CD4-positive, alpha-beta T cell treated with Interleukin-21 for 1 hour (primary cell): ENCODE measurements at regions not wholly inside any gene's neighbourhood (a gene's known extent, or its start where the extent isn't known, plus 50 kb on each side); places are given as distances from the start of the nearest gene placed in this dataset.

Experiments
- DNase-seq: peaks from one replicate; pipeline ENCODE4 v3.0.0-alpha.2; 2020

DNA sequence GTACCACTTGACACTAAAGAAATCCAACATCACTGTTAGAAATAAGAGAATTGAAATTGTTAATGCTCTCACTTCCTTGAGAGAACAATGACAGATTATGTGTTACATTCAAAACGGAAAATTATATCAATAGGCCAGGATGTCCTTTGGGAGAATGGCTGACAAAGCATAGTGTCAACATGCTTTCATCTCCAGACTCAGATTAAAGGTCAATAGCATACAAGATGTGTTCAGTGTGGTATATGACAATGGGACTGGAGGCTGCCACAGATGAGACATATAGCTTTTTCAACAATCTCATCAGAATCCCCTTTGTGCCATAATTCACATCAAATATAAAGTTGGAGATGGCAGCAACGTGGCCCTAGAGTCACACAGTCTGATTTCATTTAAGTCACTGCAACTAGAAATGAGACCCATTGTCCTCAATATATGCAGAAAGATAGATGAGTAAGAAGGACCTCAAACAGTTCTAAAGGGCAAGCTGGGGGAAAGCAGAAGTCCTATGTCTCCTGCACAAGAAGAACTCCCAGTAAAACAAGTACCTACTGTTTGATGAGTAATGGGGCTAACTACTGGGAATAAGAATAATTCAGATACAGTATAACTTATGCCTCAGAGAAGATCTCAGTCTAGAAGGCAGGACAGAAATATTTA is 327.9 kb downstream of the TTLL7 start:
- no peak for DNase-seq

DNA sequence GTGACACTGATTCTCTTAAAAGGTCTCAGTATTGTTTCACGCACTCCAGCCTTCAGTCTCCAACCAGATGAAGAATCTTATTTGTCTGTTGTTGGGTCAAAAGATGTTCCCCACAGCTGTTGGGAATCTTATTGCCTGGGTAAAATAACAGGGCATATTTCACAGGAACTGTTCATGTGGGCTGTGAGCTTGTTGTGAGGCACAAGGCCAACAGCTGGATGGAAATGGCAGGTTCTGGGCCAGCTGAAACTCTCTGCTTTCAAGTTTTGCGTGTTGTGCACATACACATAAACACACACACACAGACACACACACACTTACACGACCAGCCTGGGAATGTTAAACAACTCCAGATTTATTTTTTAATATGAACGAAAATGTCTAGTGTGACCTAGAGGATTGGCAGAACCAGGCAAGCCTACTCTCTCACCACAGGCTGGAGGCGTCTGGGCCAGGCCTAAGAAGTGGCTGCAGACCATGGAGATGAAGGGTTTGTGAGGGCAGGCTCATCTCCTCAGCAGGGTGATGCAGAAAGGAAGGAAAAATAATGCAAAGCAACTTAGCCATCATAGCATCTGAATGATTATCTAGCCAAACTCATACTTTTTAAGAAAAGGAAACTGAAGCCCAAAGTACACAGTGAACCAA is 357.0 kb downstream of the TTLL7 start:
- no peak for DNase-seq

DNA sequence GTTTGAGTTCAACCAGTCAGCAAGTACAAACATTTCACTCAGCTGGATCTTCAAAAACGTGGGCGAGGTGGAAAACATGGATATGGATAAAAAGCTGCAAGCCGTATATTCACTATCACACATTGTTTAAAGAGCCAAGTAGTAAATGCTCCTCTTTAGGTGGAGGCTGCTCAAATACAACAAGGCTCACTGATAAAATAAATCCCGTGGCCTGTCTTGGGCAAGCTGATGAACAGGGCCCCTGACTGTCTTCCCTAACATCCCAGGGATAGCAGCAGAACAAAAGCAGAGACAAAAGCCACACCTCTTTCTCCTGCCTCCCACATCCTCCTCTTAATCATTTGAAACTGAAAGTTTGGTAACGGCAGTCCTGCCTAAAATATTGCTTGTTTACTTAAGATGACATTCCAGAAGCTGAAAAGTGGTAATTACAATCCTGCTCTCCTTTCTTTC is 357.7 kb downstream of the TTLL7 start:
- no peak for DNase-seq

DNA sequence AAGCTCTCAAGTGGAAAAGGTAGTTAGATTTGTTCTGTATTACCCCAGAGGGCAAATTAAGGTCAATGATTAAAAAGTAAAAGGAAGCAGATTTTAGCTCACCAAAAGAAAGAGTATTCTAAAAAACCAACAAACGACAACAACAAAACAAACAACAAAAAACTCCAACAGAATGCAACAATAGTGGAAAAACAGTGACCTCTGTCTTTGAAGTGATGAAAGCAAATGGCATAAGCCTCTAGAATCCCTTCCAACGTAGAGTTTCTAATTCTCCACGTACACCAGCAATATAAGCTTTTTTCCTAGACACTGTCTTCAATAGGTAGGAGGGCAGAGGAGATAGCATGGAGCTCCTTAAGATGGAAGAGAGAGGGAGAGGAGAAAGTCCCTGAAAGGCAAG is 359.1 kb downstream of the TTLL7 start:
- DNase-seq: no peak

DNA sequence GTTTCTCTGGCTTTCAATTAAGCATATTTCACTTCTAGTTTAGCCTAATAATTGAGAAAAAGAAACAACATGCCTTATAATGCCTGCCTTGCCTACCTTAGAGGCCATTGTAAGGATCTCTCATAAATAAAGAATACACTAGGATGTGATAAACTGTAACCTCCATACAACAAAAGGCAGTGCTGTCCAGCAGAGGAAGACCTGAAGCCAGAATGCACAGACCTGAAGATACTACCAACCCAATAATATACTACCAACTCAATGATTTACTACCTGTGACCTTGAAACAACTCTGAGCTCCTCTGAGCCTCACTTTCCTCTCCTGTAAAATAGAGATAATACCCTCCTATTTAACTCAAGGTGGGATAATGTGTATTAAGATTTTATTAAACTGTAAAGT is 361.3 kb downstream of the TTLL7 start:
- DNase-seq: no peak

DNA sequence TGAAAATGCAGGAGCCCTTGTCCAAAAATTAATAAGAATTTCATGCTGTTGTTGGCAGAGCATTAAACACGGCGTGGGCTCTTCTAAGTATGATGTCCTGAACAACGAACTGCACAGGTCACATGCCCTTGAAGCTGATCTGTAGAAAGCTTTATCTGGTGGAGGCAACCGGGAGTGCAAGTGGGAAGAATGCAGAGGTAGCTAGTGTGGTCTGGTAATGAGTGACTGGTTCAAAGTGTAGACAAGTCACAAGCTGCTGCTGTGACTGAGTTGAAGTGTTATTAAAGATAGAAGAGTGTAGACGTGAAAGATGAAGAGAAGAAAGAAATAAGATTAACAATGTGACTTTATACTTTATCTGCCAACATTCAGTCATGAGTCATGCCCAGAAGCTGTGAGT is 361.9 kb downstream of the TTLL7 start:
- DNase-seq: no peak

DNA sequence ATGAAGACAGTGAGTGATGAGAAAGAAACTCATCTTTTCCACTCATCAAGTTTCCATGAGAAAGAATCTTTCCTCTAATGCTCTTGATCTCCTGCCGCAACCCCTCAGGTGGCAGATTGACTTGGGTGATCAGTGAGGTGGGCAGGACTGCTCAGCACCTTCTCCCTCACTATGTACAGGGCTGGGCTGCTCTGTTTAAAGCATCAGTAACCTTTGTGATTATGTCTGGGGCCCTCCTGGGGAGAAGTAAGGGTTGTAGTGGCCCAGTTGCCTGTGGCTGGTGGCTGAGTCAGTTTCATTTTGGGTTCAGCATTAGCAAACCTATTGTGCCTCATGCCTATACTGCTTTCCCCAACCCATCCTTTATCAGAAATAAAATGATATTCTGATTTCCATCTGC is 366.0 kb downstream of the TTLL7 start:
- DNase-seq: no peak

DNA sequence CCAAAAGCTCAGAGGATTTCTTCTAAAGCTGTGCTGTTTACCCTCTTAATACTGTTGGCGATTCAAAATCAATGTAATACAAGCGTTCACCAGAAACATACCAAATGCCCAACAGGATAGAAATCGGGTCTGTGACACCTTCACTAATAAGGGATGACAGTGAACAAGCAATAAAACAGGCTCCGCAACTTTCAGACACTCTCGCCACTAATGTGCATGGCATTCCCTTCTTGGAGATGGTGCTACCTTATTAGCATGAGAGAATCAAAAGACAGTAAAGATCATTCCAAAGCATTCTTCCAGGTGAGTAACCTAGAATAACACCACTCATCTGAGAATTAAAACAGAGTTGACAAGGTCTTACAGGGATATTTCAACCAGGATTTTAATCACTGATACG is 367.1 kb downstream of the TTLL7 start:
- no peak for DNase-seq

DNA sequence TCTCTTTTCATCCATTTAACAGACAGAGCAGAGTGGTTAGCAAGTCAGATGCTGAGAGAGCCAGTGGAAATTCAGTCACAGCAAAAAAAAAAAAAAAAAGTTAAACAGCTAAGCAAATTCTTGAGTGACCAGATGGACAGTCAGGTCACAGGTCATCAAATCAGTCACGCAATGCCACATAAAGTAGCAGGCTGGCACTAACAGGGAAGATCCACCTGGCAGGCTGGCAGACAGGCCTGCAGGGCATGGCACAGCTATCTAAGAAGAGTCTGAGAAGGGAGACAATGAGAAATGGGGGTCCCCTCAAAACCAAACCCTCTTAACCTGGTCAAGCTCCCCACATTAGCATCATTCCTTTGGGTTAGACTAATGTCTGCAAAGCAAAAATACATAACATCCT is 371.9 kb downstream of the TTLL7 start:
- no peak for DNase-seq

DNA sequence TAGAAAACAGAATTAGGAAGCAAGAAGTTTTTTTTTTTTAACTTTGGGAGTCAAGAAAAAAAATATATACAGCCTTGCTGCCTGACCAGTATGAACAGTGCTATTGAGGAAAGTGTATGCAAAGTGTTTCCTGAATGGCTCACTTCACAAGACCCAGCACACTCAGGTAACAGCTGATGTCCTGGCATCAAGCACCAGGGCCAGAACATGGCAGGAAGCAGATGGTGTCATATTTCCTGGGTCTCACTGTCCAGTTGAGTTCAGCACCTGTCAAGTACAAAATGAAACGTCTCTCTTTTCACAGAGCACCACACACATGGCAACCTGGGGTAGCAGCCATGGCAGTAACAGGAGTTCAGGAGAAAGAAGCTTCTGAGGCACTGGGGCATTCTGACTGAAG is 372.3 kb downstream of the TTLL7 start:
- no peak for DNase-seq

DNA sequence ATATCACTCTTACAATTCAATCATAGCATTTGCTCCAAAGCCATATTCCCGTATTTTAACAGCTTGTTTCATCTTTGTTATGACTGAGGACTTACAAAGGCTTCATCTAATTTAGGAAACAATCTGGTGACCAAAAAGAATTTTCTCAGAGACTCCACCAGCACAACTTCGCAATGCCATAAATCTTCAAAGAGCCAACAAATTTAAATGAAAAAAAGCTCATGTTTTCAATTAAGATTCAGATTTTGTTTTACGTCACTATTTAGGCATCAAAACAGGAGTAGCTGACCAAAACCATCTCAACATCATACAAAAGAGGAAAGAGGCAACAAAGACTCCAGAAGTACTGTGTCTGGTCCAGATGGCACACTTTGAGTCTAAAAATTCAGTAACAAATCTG is 373.3 kb downstream of the TTLL7 start:
- DNase-seq: no peak

DNA sequence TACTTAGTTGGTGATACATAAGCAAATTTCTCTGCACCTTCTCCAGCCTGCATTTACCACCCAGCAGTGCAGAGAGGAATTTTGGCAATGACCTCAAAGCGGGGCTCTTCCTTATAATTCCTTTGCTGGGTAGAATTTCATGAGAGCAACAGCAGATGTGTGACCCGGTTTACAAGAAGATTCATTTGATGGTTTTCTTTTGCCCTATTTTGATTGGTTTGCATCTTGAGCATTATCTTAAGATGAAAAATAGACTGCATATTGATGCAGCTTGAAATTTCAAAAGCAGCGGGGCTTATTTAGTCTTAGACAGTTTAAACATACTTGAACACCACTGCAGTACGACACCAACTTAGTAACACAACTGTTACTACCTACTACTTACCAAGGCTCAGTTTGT is 378.9 kb downstream of the TTLL7 start:
- no peak for DNase-seq

DNA sequence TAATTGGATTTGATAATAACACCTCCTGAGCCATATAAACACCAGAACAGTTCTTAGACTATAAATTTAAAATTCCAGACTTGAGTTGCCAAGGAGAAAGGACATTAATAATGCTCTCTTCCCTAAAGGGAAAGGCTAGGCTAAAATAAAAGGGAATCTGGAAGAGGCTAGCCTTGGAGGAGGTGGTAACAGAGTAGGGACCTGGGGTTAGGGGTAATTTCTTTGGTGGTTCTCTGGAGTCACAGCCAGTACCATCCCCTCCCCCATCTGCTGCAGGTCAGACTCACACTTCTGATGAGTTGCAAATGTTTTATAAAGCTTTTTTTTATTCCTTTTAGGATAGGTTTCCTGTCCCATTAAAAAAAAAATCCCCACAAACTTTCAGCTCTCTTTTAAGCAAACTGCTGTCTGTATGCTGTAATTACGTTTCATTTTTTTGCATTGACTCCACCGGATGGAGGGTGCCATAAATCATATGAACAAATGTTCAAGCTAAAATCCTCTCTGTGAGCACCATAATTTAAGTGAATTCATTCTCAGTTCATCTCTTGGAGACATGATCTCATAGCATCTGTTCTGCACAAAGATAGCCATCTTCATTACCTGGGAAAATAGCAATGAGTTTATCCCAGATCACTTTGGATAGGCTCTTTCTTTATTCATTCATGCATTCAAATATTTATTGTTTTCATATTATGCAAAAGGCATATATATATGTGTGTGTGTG is 379.6 kb downstream of the TTLL7 start:
- no peak for DNase-seq

DNA sequence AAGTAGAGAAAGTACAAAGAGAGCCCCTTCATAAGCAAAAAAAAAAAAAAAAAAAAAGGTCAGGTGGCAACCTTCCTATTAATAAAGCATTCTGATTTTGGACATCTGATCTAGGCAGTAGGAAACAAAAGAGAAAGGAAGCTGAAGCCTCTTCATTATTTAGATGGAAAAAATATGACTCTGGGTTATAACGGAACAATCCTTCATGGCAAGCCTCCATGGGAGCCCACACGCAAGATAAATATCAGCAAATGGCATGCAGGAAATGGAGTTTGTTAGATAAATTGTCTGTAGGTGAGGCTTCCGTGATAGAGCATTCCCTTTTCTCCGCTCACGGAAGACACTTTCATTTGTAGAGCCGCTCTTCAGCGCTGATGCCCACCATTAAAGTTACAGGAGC is 381.0 kb downstream of the TTLL7 start:
- no peak for DNase-seq

DNA sequence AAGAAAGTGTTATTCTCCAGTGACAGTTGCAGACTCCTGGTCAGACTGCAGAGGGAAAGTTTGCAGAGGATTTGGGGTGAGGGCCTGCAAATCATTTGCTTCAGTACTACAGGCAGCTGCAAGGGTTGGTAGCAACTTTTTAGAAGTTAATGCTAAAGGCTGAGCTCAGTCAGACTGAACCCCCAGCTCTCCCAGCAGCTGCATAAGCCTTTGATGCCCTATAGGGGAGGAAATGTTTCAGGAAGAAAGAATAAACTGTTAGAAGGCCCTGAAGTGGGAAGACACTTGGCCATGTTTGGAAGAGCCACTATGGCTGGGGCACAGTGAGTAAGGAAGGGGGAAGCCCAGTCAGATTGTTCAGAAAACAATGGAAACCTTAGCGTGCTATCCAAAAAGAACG is 383.6 kb downstream of the TTLL7 start:
- no peak for DNase-seq

DNA sequence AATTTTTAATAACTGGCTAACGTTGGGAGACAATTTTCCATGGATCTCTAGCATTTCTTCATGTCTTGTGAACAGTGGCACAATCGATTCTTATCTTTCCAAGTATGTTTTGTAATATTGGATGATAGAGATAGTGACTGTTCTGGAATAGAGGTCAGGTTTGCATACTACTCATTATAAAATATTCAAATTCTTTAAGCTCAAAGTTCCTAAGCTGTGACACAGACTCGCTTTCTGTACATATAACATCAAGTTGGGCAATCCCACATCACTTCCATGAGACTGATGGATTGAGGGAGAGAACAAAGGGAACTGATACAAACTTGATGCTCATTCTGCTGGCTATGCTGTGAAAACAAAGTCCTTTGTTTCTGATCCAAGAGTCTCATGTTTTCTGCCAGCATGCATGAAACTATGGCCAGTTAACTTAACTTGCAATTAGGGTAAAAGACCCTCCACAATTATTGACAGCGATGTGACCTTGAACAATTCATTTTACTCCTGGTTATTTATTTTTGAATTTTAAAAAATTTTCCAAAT is 392.4 kb downstream of the TTLL7 start:
- DNase-seq: no peak

DNA sequence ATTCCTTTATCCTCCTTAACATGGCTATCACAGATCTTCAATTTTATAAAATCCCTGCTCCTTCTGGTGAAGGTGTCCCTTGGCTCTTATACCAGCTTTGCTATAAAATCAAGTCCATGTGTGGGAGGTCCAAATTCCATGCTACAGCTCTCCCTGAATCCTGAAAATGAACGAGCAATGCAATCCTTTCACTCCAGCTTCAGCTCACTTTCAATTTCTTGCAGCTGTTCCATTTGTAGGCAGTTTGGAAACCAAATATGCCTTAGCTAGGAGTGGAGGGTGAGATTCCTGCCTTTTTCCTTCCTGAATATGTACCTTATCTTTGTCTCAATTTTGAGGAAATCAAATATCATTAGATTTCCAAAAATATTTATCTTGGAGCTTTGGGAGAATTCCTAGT is 402.6 kb downstream of the TTLL7 start:
- no peak for DNase-seq

DNA sequence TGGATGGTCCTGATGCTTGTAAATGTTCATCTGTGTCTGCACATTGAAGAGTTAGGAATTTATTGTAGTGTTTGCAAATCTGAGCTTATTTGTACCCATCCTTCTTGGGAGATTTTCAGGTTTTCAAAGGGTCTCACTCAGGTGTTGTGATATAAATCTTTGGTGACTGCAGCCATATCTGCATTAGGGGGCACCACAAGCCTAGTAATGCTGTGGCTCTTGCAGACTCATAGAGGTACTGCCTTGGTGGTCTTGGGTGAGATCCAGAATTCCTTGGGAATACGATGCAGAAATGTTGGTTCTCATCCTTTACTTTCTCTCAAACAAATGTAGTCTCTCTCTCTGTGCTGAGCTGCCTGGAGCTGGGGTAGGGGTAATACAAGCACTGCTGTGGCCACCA is 405.9 kb downstream of the TTLL7 start:
- no peak for DNase-seq

DNA sequence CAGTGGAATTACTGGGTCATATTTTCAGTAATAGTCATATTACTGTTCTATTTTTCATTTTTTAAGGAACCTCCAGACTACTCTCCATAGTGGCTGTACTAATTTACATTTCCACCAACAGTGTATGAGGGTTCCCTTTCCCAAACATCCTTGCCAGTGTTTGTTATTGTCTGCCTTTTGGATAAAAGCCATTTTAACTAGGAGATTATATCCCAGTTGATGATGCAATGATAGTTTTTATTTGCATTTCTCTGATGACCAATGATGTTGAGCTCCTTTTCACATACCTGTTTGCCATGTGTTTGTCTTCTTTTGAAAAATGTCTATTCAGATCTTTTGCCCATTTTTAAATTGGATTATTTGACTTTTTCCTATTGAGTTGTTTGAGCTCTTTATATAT is 410.8 kb downstream of the TTLL7 start:
- no peak for DNase-seq

DNA sequence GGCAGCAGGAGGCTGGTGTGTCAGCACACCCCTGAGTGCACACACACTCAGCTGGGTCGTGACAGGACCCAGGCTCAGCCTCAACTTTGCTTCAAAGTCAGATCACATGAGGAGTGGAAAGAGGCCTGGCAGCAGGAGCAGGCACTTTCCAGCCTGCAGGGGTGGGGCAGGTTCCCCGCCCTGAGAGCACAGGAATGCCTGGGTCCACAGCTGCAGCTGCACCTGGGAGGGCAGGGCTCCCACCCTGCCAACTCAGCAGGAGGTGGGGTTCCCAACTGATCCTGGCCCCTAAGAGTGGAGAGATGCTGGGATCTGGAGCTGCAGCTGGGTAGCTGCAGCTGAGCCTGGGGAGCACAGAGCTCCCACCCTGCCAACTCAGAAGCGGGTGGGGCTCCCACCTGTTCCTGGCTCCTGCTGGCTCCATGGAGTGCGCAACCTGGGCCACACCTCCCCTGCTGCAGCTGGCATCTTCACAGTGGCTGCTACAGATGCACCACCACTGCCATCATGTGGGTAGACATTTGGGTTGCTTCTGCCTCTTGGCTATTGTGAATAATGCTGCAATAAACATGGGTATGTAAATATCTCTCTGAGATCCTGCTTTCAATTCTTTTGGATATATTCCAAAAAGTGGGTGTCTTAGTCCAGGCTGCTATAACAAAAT is 415.4 kb downstream of the TTLL7 start:
- peak; percentile 29 for DNase-seq

DNA sequence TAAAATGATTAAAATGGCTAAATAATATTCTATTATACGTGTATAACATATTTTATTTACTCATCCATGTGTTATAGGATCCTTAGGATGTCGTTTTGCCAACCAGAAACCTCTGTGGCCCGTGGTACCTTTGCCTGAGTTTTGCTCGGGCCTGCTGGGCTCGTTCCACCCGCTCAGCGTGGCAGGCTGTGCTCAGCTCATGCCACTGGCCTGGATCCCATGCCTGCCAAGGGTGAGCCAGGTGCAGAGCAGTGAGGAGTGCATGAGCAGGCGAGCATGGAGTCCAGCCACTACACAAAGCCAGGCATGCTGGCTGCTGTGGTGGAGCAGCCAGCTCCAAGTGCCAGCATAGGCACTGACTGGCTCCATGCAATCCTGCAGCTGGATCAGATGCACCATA is 417.2 kb downstream of the TTLL7 start:
- no peak for DNase-seq

DNA sequence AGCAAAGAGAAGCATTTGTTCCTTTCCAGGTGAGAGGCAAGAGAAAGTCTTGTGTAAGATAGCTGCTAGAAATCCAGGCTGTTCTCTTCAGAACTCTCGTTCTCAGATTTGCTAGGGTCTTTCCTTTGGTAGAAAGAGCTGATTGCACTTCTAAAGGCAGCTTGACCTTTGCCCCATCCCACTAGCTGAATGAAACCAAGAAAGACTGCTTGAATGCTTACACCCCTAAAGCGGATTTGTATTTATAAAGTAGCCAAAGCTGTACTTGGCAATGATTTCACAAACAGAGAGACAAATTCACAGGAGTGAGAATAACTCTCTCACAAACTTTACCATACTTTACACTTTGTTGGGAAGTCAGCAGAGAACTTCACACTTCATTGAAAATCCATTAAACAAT is 424.1 kb downstream of the TTLL7 start:
- no peak for DNase-seq

DNA sequence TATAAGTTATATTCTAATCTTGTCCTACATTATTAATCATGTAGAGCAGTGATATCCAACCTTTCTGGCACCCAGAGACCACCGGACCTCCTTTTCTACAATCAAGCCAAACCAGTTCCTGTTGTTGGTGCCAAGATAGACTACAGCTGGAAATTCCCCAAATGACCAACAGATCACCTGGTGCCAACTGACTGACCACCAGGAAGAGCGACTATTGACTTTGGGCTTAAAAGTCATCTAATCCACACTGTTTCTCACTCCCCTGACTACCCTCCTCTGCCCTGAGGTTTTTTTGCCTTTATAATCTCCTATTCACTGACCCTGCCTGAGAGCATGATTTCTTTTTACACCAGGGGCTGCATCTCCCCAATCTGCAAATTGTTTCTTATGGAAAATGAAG is 425.2 kb downstream of the TTLL7 start:
- DNase-seq: no peak

DNA sequence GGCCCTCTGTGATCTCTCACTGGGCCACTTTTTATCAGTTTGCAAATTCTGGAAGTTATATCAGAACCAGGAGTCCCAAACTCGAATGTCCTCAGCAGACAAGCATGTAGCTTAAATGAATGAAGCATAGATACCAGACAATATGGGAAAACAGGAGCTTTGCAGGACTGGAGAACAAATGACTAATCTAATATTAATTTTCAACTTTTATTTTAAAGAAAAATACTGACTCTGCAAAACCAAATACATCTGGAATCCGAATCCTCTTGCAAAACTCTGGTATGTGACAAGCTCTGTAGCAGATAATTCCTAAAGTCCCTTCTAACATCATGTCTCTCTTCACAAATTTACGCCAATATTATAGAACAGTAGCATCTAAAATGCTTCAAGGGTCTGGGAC is 427.4 kb downstream of the TTLL7 start:
- DNase-seq: no peak
